Umbilical cord (tissue), 1 donor: ENCODE measurements at regions not wholly inside any gene's neighbourhood (a gene's known extent, or its start where the extent isn't known, plus 50 kb on each side); places are given as distances from the start of the nearest gene placed in this dataset.

Source experiments
- DNase-seq: peaks from one replicate; pipeline ENCODE4 v3.0.0-alpha.2; 2015; ENCODE audit warnings: low spot score

GRCh38 chr4:114527637-114528036, 71.0 kb upstream of the UGT8 start:
- no peak for DNase-seq

- no peak for DNase-seq
Observed at GRCh38 chr4:114535725-114536124, 62.9 kb upstream of the UGT8 start.

- no peak for DNase-seq
Observed at GRCh38 chr4:114537352-114537751, 61.3 kb upstream of the UGT8 start.

GRCh38 chr4:114538012-114538617, 60.5 kb upstream of the UGT8 start:
- no peak for DNase-seq

- DNase-seq, result no peak
Observed at GRCh38 chr4:114539985-114540384, 58.6 kb upstream of the UGT8 start.

GRCh38 chr4:114547340-114548134, 51.1 kb upstream of the UGT8 start:
- DNase-seq, result no peak
